K562 (cell line): ENCODE measurements at regions not wholly inside any gene's neighbourhood (a gene's known extent, or its start where the extent isn't known, plus 50 kb on each side); places are given as distances from the start of the nearest gene placed in this dataset.

Experiments
- ATAC-seq: fragments of 200-7000 bp; cut with Tn5 transposase; 3 replicates; pipeline ENCODE4 v1.9.1; 2020; ENCODE audit warnings: moderate library complexity
- BruUV-seq: library from RNA; stranded (reverse); fragments of 400-500 nt; replicated peaks from 2 replicates; lab custom pipeline; 2021; lab: Mats Ljungman, UMichigan
- CTCF ChIA-PET: fragments of 300-600 bp; formaldehyde crosslinking; extraction: SDS; loops from one replicate; lab custom pipeline; 2021; ENCODE audit warnings: low intra/inter-chr PET ratio; lab: Yijun Ruan, JAX
- POLR2A ChIA-PET: fragments of 300-600, 350-650 bp; sonication (Branson Sonifier 250); formaldehyde crosslinking; extraction: SDS; loops from one replicate; lab custom pipeline; 2021; ENCODE audit warnings: antibody characterized with exemption, inconsistent platforms; lab: Yijun Ruan, JAX
- DNase-seq, 4 experiments: peaks; one replicate each; pipeline versions ENCODE4 v3.0.0 to v3.0.0-alpha.2; 2011 to 2018; ENCODE audit warnings: low spot score in 3 of 4, mixed read lengths in 3 of 4; ENCODE audit errors: extremely low read depth in 1 of 4
- FAIRE-seq: peaks from 2 replicates; lab custom pipeline; 2011; peaks lifted over from hg19 to GRCh38; lab: Jason Lieb, UNC
- H2AFZ ChIP-seq: 2 replicates; pipeline ENCODE4 v1.6.0; 2011; ENCODE audit warnings: low read depth, low read length, control low read depth, inconsistent platforms
- H3K27ac ChIP-seq: fragments of 200-600 bp; 3 replicates; pipeline ENCODE4 v1.8.0; 2011; ENCODE audit warnings: low read depth, mild to moderate bottlenecking, control low read depth, inconsistent platforms, low read length, moderate library complexity, mixed read lengths; ENCODE audit errors: extremely low read depth
- H3K27me3 ChIP-seq, 2 experiments: fragments of 300-600 bp in 1 of 2; 2 replicates in 1 of 2; 3 replicates in 1 of 2; pipeline versions ENCODE4 v1.6.0 to v1.8.0; 2011; ENCODE audit warnings: inconsistent platforms in 2 of 2, low read length in 2 of 2, mild to moderate bottlenecking in 1 of 2, mixed read lengths in 1 of 2, moderate library complexity in 1 of 2; ENCODE audit not compliant: control insufficient read depth in 2 of 2, insufficient read depth in 2 of 2
- H3K36me3 ChIP-seq: fragments of 300-600 bp; 3 replicates; pipeline ENCODE4 v1.8.0; 2011; ENCODE audit warnings: mild to moderate bottlenecking, low read length, inconsistent platforms; ENCODE audit not compliant: control insufficient read depth, insufficient read depth
- H3K4me1 ChIP-seq, 2 experiments: fragments of 200-600 bp in 1 of 2; replicated peaks in 1 of 2; 2 replicates in 1 of 2; 3 replicates in 1 of 2; pipeline versions ENCODE4 v1.5.1 to v1.8.0; 2011; ENCODE audit warnings: inconsistent platforms in 2 of 2, low read length in 2 of 2, mild to moderate bottlenecking in 1 of 2, mixed read lengths in 1 of 2, moderate library complexity in 1 of 2; ENCODE audit not compliant: control insufficient read depth in 2 of 2, insufficient read depth in 2 of 2
- H3K4me2 ChIP-seq: 2 replicates; pipeline ENCODE4 v1.6.1; 2011; ENCODE audit warnings: low read length, control low read depth, inconsistent platforms, mixed read lengths; ENCODE audit not compliant: insufficient read depth
- H3K4me3 ChIP-seq: fragments of 200-600 bp; sonication (generic), shearing (Covaris generic); 2 replicates; pipeline ENCODE4 v1.5.1; 2016; ENCODE audit warnings: control low read depth, inconsistent platforms
- H3K79me2 ChIP-seq: fragments of 200-600 bp; 3 replicates; pipeline ENCODE4 v1.8.0; 2011; ENCODE audit warnings: low read length, inconsistent platforms; ENCODE audit not compliant: control insufficient read depth, insufficient read depth
- H3K9ac ChIP-seq, 2 experiments: 2 replicates each; pipeline versions ENCODE4 v1.6.0 to v1.6.1; 2011; ENCODE audit warnings: low read depth in 2 of 2, low read length in 2 of 2, control low read depth in 1 of 2, inconsistent platforms in 1 of 2, mild to moderate bottlenecking in 1 of 2, mixed read lengths in 1 of 2; ENCODE audit not compliant: insufficient read depth in 1 of 2
- H3K9me1 ChIP-seq: one replicate; pipeline ENCODE4 v1.6.0; 2011; ENCODE audit warnings: inconsistent platforms, mild to moderate bottlenecking, low read length, moderate library complexity; ENCODE audit not compliant: control insufficient read depth, insufficient read depth
- H3K9me3 ChIP-seq: replicated peaks from 2 replicates; pipeline ENCODE4 v1.5.1; 2011; ENCODE audit warnings: low read depth, low read length, inconsistent platforms; ENCODE audit not compliant: control insufficient read depth, insufficient read depth
- H4K20me1 ChIP-seq: replicated peaks from 2 replicates; pipeline ENCODE4 v1.6.1; 2011; ENCODE audit warnings: low read length, inconsistent platforms, mixed read lengths; ENCODE audit not compliant: control insufficient read depth, insufficient read depth
- ATF6 ChIP-seq: sonication (generic); formaldehyde crosslinking; IDR thresholded peaks from 2 replicates; pipeline ENCODE4 v1.4.0; 2020; ENCODE audit warnings: mild to moderate bottlenecking, missing genetic modification reagents
- BRD4 ChIP-seq: fragments of 200-600 bp; sonication (generic); IDR thresholded peaks from 2 replicates; pipeline ENCODE4 v1.6.1; 2017; ENCODE audit warnings: inconsistent platforms
- FOS ChIP-seq: IDR thresholded peaks from 3 replicates; pipeline ENCODE4 v1.6.1; 2011; ENCODE audit not compliant: insufficient read length; ENCODE audit errors: extremely low read depth
- FOXO4 ChIP-seq: fragments of 450-650 bp; formaldehyde crosslinking; IDR thresholded peaks from 2 replicates; pipeline ENCODE4 v1.4.0; 2020; ENCODE audit warnings: mild to moderate bottlenecking, moderate library complexity
- GTF2A2 ChIP-seq: IDR thresholded peaks from 2 replicates; pipeline ENCODE4 v1.6.1; 2016; ENCODE audit warnings: mild to moderate bottlenecking, missing genetic modification characterization, missing compliant biosample characterization
- HDAC8 ChIP-seq: fragments of 450-650 bp; IDR thresholded peaks from 2 replicates; pipeline ENCODE4 v1.6.1; 2016; ENCODE audit warnings: mild to moderate bottlenecking, missing genetic modification characterization, moderate library complexity, missing compliant biosample characterization
- ID3 ChIP-seq, 2 experiments: fragments of 250-450 bp in 1 of 2; fragments of 450-650 bp in 1 of 2; sonication (Bioruptor Pico) in 1 of 2; IDR thresholded peaks; 2 replicates each; pipeline versions ENCODE4 v1.6.1 to v1.8.0; 2016 to 2021; ENCODE audit warnings: mild to moderate bottlenecking in 2 of 2, moderate library complexity in 2 of 2, missing compliant biosample characterization in 1 of 2, missing genetic modification characterization in 1 of 2
- NKRF ChIP-seq: fragments of 450-650 bp; IDR thresholded peaks from 2 replicates; pipeline ENCODE4 v1.6.1; 2016; ENCODE audit warnings: borderline replicate concordance
- RBBP5 ChIP-seq: fragments of 200-600 bp; sonication (generic); IDR thresholded peaks from 2 replicates; pipeline ENCODE4 v1.6.1; 2012; ENCODE audit warnings: borderline replicate concordance, mild to moderate bottlenecking, low read length, control low read depth, inconsistent platforms; ENCODE audit not compliant: insufficient read depth, poor library complexity, severe bottlenecking
- TEAD2 ChIP-seq: fragments of 450-650 bp; IDR thresholded peaks from 2 replicates; pipeline ENCODE4 v1.6.1; 2016; ENCODE audit warnings: missing genetic modification characterization, control low read depth, missing compliant biosample characterization
- ZBTB7A ChIP-seq: IDR thresholded peaks from 2 replicates; pipeline ENCODE4 v1.6.1; 2011; ENCODE audit warnings: low read depth, mild to moderate bottlenecking, low read length, moderate library complexity, borderline replicate concordance; ENCODE audit not compliant: control insufficient read depth
- ZNF740 ChIP-seq, 3 experiments: fragments of 200-800 bp in 1 of 3; sonication (Bioruptor generic) in 1 of 3; sonication (generic) in 1 of 3; formaldehyde crosslinking in 1 of 3; IDR thresholded peaks; 2 replicates each; pipeline versions ENCODE4 v1.6.1 to v1.8.0; 2016 to 2022; ENCODE audit warnings: mild to moderate bottlenecking in 2 of 3, missing compliant biosample characterization in 2 of 3, missing genetic modification characterization in 2 of 3, missing genetic modification reagents in 1 of 3
- ZNF780A ChIP-seq: fragments of 250-450 bp; sonication (Bioruptor Pico); IDR thresholded peaks from 2 replicates; pipeline ENCODE4 v1.5.0; 2021; ENCODE audit warnings: mild to moderate bottlenecking
- WGBS: fragments of 100-300 bp; shearing (Covaris generic); methylation state at CpG from one replicate; pipeline ENCODE4 v1.1.6; 2016; ENCODE audit warnings: low coverage, mixed read lengths; ENCODE audit not compliant: insufficient coverage; ENCODE audit errors: missing lambda C conversion rate; 5-methylcytosine and 5-hydroxymethylcytosine counted together
- in situ Hi-C: fragments of 300-500 bp; cut with MboI; formaldehyde crosslinking; loops from 4 replicates; pipeline ENCODE4 v1.15.0; 2018; ENCODE audit warnings: inconsistent platforms, mixed read lengths
- intact Hi-C: fragments of 100-400 bp; cut with micrococcal nuclease; formaldehyde crosslinking; loops from 2 replicates; pipeline ENCODE4 v1.14.2; 2022

GRCh38 chr1:87733386-87733785 lies 404.7 kb downstream of the LMO4 start (continued):
- TF ChIP-seq ZNF740 (CRISPR knock-in tag; IDR thresholded peaks at IDR 0.05): no peak
- no peak for TF ChIP-seq ZNF740 (tag; IDR thresholded peaks at IDR 0.05)
- no peak for TF ChIP-seq GTF2A2 (tag)
- TF ChIP-seq BRD4: no peak
- TF ChIP-seq ZNF780A (CRISPR knock-in tag): no peak
- no peak for TF ChIP-seq TEAD2 (tag)
- no peak for TF ChIP-seq RBBP5

- no peak for ATAC-seq
- H3K79me2 ChIP-seq: no peaks in the 10 kb centered on the region
- no peak overlapping the region for H2AFZ ChIP-seq
- no peak for DNase-seq
- 0% methylated on average over 1 of the region's 1 CpG for WGBS
- intact Hi-C loops: no loop called here
- H3K9me1 ChIP-seq: no peaks in the 10 kb centered on the region
- no peaks in the 10 kb centered on the region for H3K36me3 ChIP-seq
- H3K9ac ChIP-seq: no peak overlapping the region
- no peaks in the 10 kb centered on the region for H3K9me3 ChIP-seq
- no peak for FAIRE-seq
- POLR2A ChIA-PET: interaction anchor here (0.6 kb wide), 1 partner anchor 21 kb away, joined by 3 read pairs; no protein-coding TSS in a partner anchor
- no peaks in the 10 kb centered on the region for H4K20me1 ChIP-seq
- no peaks in the 10 kb centered on the region for H3K4me1 ChIP-seq
- H3K27me3 ChIP-seq: no peaks in the 10 kb centered on the region
- H3K27ac ChIP-seq: no peak overlapping the region
- H3K4me3 ChIP-seq: no peak overlapping the region
- in situ Hi-C loops: no loop called here
- BruUV-seq: no TSS peak
- no peak overlapping the region for H3K4me2 ChIP-seq
- CTCF ChIA-PET: no interaction called here
- TF ChIP-seq FOXO4 (CRISPR knock-in tag) (no peak), ZBTB7A (no peak), ID3 (CRISPR knock-in tag; IDR thresholded peaks at IDR 0.05) (no peak), ID3 (tag; IDR thresholded peaks at IDR 0.05) (no peak), NKRF (no peak), ATF6 (CRISPR knock-in tag) (no peak), HDAC8 (tag) (no peak), FOS (no peak)
Observed at GRCh38 chr1:87735750-87736149, 407.1 kb downstream of the LMO4 start.
